Rectal smooth muscle tissue (tissue), 1 donor: ENCODE measurements at regions not wholly inside any gene's neighbourhood (a gene's known extent, or its start where the extent isn't known, plus 50 kb on each side); places are given as distances from the start of the nearest gene placed in this dataset.
"Not testable (repeated sequence)": the region's sequence is repeated elsewhere in the genome, so short reads cannot be mapped to it uniquely, and the experiment has no call there.

ENCODE experiments used
- H3K27ac ChIP-seq: one replicate; pipeline ENCODE4 v1.7.0; 2013; ENCODE audit warnings: low read depth, low read length, inconsistent platforms
- H3K27me3 ChIP-seq: one replicate; pipeline ENCODE4 v1.7.0; 2013; ENCODE audit warnings: low read length; ENCODE audit not compliant: control insufficient read depth, insufficient read depth
- H3K36me3 ChIP-seq: one replicate; pipeline ENCODE4 v1.7.0; 2013; ENCODE audit warnings: low read length; ENCODE audit not compliant: control insufficient read depth, insufficient read depth
- H3K4me1 ChIP-seq: one replicate; pipeline ENCODE4 v1.7.0; 2013; ENCODE audit warnings: low read length; ENCODE audit not compliant: control insufficient read depth, insufficient read depth
- H3K4me3 ChIP-seq: one replicate; pipeline ENCODE4 v1.7.0; 2013; ENCODE audit warnings: low read length
- H3K9ac ChIP-seq: one replicate; pipeline ENCODE4 v1.7.0; 2013; ENCODE audit warnings: low read length

- Histone ChIP-seq H3K4me1 (peaks cover 28% of the 10 kb centered on the region), H3K36me3 (no peaks in the 10 kb centered on the region), H3K27ac (no peak overlapping the region), H3K9ac (no peak overlapping the region), H3K4me3 (no peak overlapping the region), H3K27me3 (no peaks in the 10 kb centered on the region)
These were observed 496.3 kb upstream of the TNP1 start for GRCh38 chr2:217356142-217356541.

- no peak overlapping the region for H3K27ac ChIP-seq
- H3K9ac ChIP-seq = no peak overlapping the region
- peaks cover 15% of the 10 kb centered on the region for H3K4me1 ChIP-seq
- H3K27me3 ChIP-seq = no peaks in the 10 kb centered on the region
- no peak overlapping the region for H3K4me3 ChIP-seq
- no peaks in the 10 kb centered on the region for H3K36me3 ChIP-seq
These were observed 493.7 kb upstream of the TNP1 start for GRCh38 chr2:217353591-217353990.

- H3K36me3 ChIP-seq = no peaks in the 10 kb centered on the region
- peaks cover 10% of the 10 kb centered on the region for H3K4me1 ChIP-seq
- H3K27me3 ChIP-seq = no peaks in the 10 kb centered on the region
- no peak overlapping the region for H3K9ac ChIP-seq
- H3K27ac ChIP-seq = no peak overlapping the region
- no peak overlapping the region for H3K4me3 ChIP-seq
These were observed 491.5 kb upstream of the TNP1 start for GRCh38 chr2:217351378-217351777.

GRCh38 chr2:217349251-217349650 is 489.4 kb upstream of the TNP1 start:
- Histone ChIP-seq H3K4me1 (peaks cover under 1% of the 10 kb centered on the region), H3K27me3 (no peaks in the 10 kb centered on the region), H3K27ac (no peak overlapping the region), H3K4me3 (no peak overlapping the region), H3K36me3 (no peaks in the 10 kb centered on the region), H3K9ac (no peak overlapping the region)

- not testable (repeated sequence) for H3K4me1 ChIP-seq, H3K27ac ChIP-seq, H3K36me3 ChIP-seq, H3K9ac ChIP-seq, H3K4me3 ChIP-seq, H3K27me3 ChIP-seq
These were observed 487.8 kb upstream of the TNP1 start for GRCh38 chr2:217347630-217348029.

GRCh38 chr2:217346043-217346442 is 486.2 kb upstream of the TNP1 start:
- H3K27me3 ChIP-seq, H3K36me3 ChIP-seq, H3K9ac ChIP-seq, H3K27ac ChIP-seq, H3K4me1 ChIP-seq, H3K4me3 ChIP-seq: not testable (repeated sequence)

GRCh38 chr2:217340899-217341298 is 481.0 kb upstream of the TNP1 start:
- Histone ChIP-seq H3K9ac (no peak overlapping the region), H3K27ac (no peak overlapping the region), H3K4me3 (no peak overlapping the region), H3K27me3 (no peaks in the 10 kb centered on the region), H3K4me1 (peaks cover 5% of the 10 kb centered on the region), H3K36me3 (no peaks in the 10 kb centered on the region)

GRCh38 chr2:217340176-217340575 is 480.3 kb upstream of the TNP1 start:
- no peak overlapping the region for H3K27ac ChIP-seq
- no peaks in the 10 kb centered on the region for H3K27me3 ChIP-seq
- peaks cover 5% of the 10 kb centered on the region for H3K4me1 ChIP-seq
- no peak overlapping the region for H3K9ac ChIP-seq
- no peaks in the 10 kb centered on the region for H3K36me3 ChIP-seq
- no peak overlapping the region for H3K4me3 ChIP-seq

GRCh38 chr2:217339753-217340152 is 479.9 kb upstream of the TNP1 start:
- Histone ChIP-seq H3K36me3 (no peaks in the 10 kb centered on the region), H3K27ac (no peak overlapping the region)

GRCh38 chr2:217338306-217338916 is 478.5 kb upstream of the TNP1 start:
- Histone ChIP-seq H3K27ac (peak overlapping the region; percentile 31), H3K4me3 (no peak overlapping the region), H3K36me3 (no peaks in the 10 kb centered on the region)

More at GRCh38 chr2:217339753-217340152, 479.9 kb upstream of the TNP1 start:
- H3K4me3 ChIP-seq = no peak overlapping the region
- H3K9ac ChIP-seq = no peak overlapping the region
- H3K27me3 ChIP-seq = no peaks in the 10 kb centered on the region
- peaks cover 5% of the 10 kb centered on the region for H3K4me1 ChIP-seq

GRCh38 chr2:217337771-217338170 is 477.9 kb upstream of the TNP1 start:
- H3K27me3 ChIP-seq = no peaks in the 10 kb centered on the region
- no peaks in the 10 kb centered on the region for H3K36me3 ChIP-seq
- no peak overlapping the region for H3K9ac ChIP-seq
- peaks cover 15% of the 10 kb centered on the region for H3K4me1 ChIP-seq
- peak overlapping the region; percentile 31 for H3K27ac ChIP-seq
- H3K4me3 ChIP-seq = no peak overlapping the region

More at GRCh38 chr2:217338306-217338916, 478.5 kb upstream of the TNP1 start:
- Histone ChIP-seq H3K4me1 (peaks cover 9% of the 10 kb centered on the region), H3K9ac (no peak overlapping the region), H3K27me3 (no peaks in the 10 kb centered on the region)

GRCh38 chr2:217336694-217337093 is 476.8 kb upstream of the TNP1 start:
- Histone ChIP-seq H3K9ac (no peak overlapping the region), H3K36me3 (no peaks in the 10 kb centered on the region), H3K27me3 (no peaks in the 10 kb centered on the region)

GRCh38 chr2:217335341-217335966 is 475.6 kb upstream of the TNP1 start:
- Histone ChIP-seq H3K4me1 (peaks cover 24% of the 10 kb centered on the region), H3K27me3 (no peaks in the 10 kb centered on the region), H3K4me3 (no peak overlapping the region), H3K9ac (no peak overlapping the region), H3K27ac (no peak overlapping the region), H3K36me3 (no peaks in the 10 kb centered on the region)

More at GRCh38 chr2:217336694-217337093, 476.8 kb upstream of the TNP1 start:
- Histone ChIP-seq H3K4me1 (peaks cover 19% of the 10 kb centered on the region), H3K27ac (no peak overlapping the region), H3K4me3 (no peak overlapping the region)
